Mesenchymal stem cell (in vitro differentiated cells and primary cell): ENCODE measurements at regions not wholly inside any gene's neighbourhood (a gene's known extent, or its start where the extent isn't known, plus 50 kb on each side); places are given as distances from the start of the nearest gene placed in this dataset.

Experiments
- DNase-seq: peaks from one replicate; pipeline ENCODE4 v3.0.0-alpha.2; 2013
- H2AFZ ChIP-seq: one replicate; pipeline ENCODE4 v1.6.1; 2013; ENCODE audit warnings: low read depth, mild to moderate bottlenecking, control low read depth, inconsistent platforms, low read length, moderate library complexity
- H2AK5ac ChIP-seq: 2 replicates; pipeline ENCODE4 v1.6.1; 2013; ENCODE audit warnings: low read length, moderate library complexity, mild to moderate bottlenecking, inconsistent platforms; ENCODE audit not compliant: severe bottlenecking
- H2BK120ac ChIP-seq: one replicate; pipeline ENCODE4 v1.6.1; 2013; ENCODE audit warnings: low read depth, mild to moderate bottlenecking, inconsistent platforms, low read length, moderate library complexity
- H2BK12ac ChIP-seq, 2 experiments: one replicate each; pipeline ENCODE4 v1.6.1; 2013; ENCODE audit warnings: inconsistent platforms in 2 of 2, low read length in 2 of 2, mild to moderate bottlenecking in 2 of 2, moderate library complexity in 2 of 2, control low read depth in 1 of 2
- H2BK15ac ChIP-seq: one replicate; pipeline ENCODE4 v1.6.1; 2013; ENCODE audit warnings: mild to moderate bottlenecking, low read depth, inconsistent platforms; ENCODE audit not compliant: poor library complexity, severe bottlenecking
- H2BK5ac ChIP-seq: 2 replicates; pipeline ENCODE4 v1.6.1; 2013; ENCODE audit warnings: low read depth, mild to moderate bottlenecking, low read length, control low read depth, inconsistent platforms; ENCODE audit not compliant: poor library complexity, severe bottlenecking
- H3K14ac ChIP-seq, 2 experiments: one replicate each; pipeline ENCODE4 v1.6.1; 2013; ENCODE audit warnings: inconsistent platforms in 2 of 2, low read length in 2 of 2, control low read depth in 1 of 2, mild to moderate bottlenecking in 1 of 2, moderate library complexity in 1 of 2
- H3K18ac ChIP-seq, 2 experiments: one replicate each; pipeline ENCODE4 v1.6.1; 2013; ENCODE audit warnings: inconsistent platforms in 2 of 2, low read length in 2 of 2, control low read depth in 1 of 2, low read depth in 1 of 2, mild to moderate bottlenecking in 1 of 2
- H3K23ac ChIP-seq, 2 experiments: one replicate each; pipeline ENCODE4 v1.6.1; 2013; ENCODE audit warnings: inconsistent platforms in 2 of 2, low read length in 2 of 2, mild to moderate bottlenecking in 2 of 2, moderate library complexity in 2 of 2, control low read depth in 1 of 2
- H3K27ac ChIP-seq: 2 replicates; pipeline ENCODE4 v1.5.1; 2013; ENCODE audit warnings: mild to moderate bottlenecking, moderate library complexity, low read length, control low read depth, inconsistent platforms; ENCODE audit not compliant: poor library complexity, severe bottlenecking
- H3K27me3 ChIP-seq, 2 experiments: 2 replicates each; pipeline versions ENCODE4 v1.6.1 to v1.7.0; 2013; ENCODE audit warnings: low read length in 2 of 2, mild to moderate bottlenecking in 2 of 2, moderate library complexity in 2 of 2, control low read depth in 1 of 2, inconsistent platforms in 1 of 2; ENCODE audit not compliant: control insufficient read depth in 1 of 2, insufficient read depth in 1 of 2
- H3K36me3 ChIP-seq, 2 experiments: 2 replicates each; pipeline versions ENCODE4 v1.6.1 to v1.7.0; 2013; ENCODE audit warnings: low read length in 2 of 2, control low read depth in 1 of 2, inconsistent platforms in 1 of 2, low read depth in 1 of 2, mild to moderate bottlenecking in 1 of 2; ENCODE audit not compliant: insufficient read depth in 2 of 2, control insufficient read depth in 1 of 2
- H3K4ac ChIP-seq, 2 experiments: one replicate each; pipeline ENCODE4 v1.6.1; 2013; ENCODE audit warnings: inconsistent platforms in 2 of 2, low read length in 2 of 2, mild to moderate bottlenecking in 2 of 2, moderate library complexity in 2 of 2, control low read depth in 1 of 2, low read depth in 1 of 2
- H3K4me1 ChIP-seq: 2 replicates; pipeline ENCODE4 v1.6.1; 2013; ENCODE audit warnings: low read depth, low read length, control low read depth; ENCODE audit not compliant: control insufficient read depth, insufficient read depth
- H3K4me2 ChIP-seq: 2 replicates; pipeline ENCODE4 v1.6.1; 2013; ENCODE audit warnings: low read length, mild to moderate bottlenecking, inconsistent platforms; ENCODE audit not compliant: poor library complexity, severe bottlenecking
- H3K4me3 ChIP-seq, 2 experiments: 2 replicates each; pipeline versions ENCODE4 v1.5.1 to v1.7.0; 2013; ENCODE audit warnings: low read length in 2 of 2, mild to moderate bottlenecking in 2 of 2, control low read depth in 1 of 2, low read depth in 1 of 2; ENCODE audit not compliant: insufficient read depth in 1 of 2
- H3K79me1 ChIP-seq: replicated peaks from 2 replicates; pipeline ENCODE4 v1.6.1; 2013; ENCODE audit warnings: mild to moderate bottlenecking, control low read depth, low read length, inconsistent platforms; ENCODE audit not compliant: poor library complexity, severe bottlenecking
- H3K9ac ChIP-seq: 2 replicates; pipeline ENCODE4 v1.7.0; 2013; ENCODE audit warnings: mild to moderate bottlenecking, low read length, moderate library complexity
- H3K9me3 ChIP-seq: 2 replicates; pipeline ENCODE4 v1.7.0; 2013; ENCODE audit warnings: mild to moderate bottlenecking, low read length; ENCODE audit not compliant: control insufficient read depth
- H4K8ac ChIP-seq: one replicate; pipeline ENCODE4 v1.6.1; 2013; ENCODE audit warnings: inconsistent platforms, mild to moderate bottlenecking, low read length, moderate library complexity
- H4K91ac ChIP-seq: one replicate; pipeline ENCODE4 v1.6.1; 2013; ENCODE audit warnings: mild to moderate bottlenecking, low read length, inconsistent platforms
- WGBS: methylation state at CpG from one replicate; pipeline ENCODE4 v1.1.7; 2013; ENCODE audit warnings: mixed read lengths; 5-methylcytosine and 5-hydroxymethylcytosine counted together

GRCh38 chr2:181164699-181165098 is 184.3 kb downstream of the UBE2E3 start:
- Histone ChIP-seq H3K79me1 (no peaks in the 10 kb centered on the region), H4K8ac (no peak overlapping the region), H3K4me3 (no peak overlapping the region), H2AK5ac (no peak overlapping the region), H3K9me3 (no peaks in the 10 kb centered on the region), H2BK120ac (no peak overlapping the region), H3K4me2 (no peak overlapping the region), H3K36me3 (no peaks in the 10 kb centered on the region), H3K14ac (no peak overlapping the region), H3K9ac (no peak overlapping the region), H3K18ac (no peak overlapping the region), H3K27ac (no peak overlapping the region), H3K23ac (no peak overlapping the region), H2BK15ac (no peak overlapping the region), H3K4me1 (no peaks in the 10 kb centered on the region), H4K91ac (no peak overlapping the region), H2BK12ac (no peak overlapping the region), H3K27me3 (no peaks in the 10 kb centered on the region), H2AFZ (no peak overlapping the region), H3K4ac (no peak overlapping the region), H2BK5ac (no peak overlapping the region)
- no peak for DNase-seq

GRCh38 chr2:181165199-181165868 is 184.9 kb downstream of the UBE2E3 start:
- Histone ChIP-seq H4K91ac (no peak overlapping the region), H3K4me3 (no peak overlapping the region), H2BK15ac (no peak overlapping the region), H3K4me1 (no peaks in the 10 kb centered on the region), H2BK12ac (no peak overlapping the region), H3K4me2 (no peak overlapping the region), H3K9me3 (no peaks in the 10 kb centered on the region), H3K14ac (no peak overlapping the region), H3K27me3 (no peaks in the 10 kb centered on the region), H3K36me3 (no peaks in the 10 kb centered on the region), H3K27ac (no peak overlapping the region), H2AFZ (no peak overlapping the region), H3K79me1 (no peaks in the 10 kb centered on the region), H3K23ac (no peak overlapping the region), H3K4ac (no peak overlapping the region), H3K9ac (no peak overlapping the region), H3K18ac (no peak overlapping the region), H2AK5ac (no peak overlapping the region), H2BK5ac (no peak overlapping the region), H2BK120ac (no peak overlapping the region), H4K8ac (no peak overlapping the region)
- DNase-seq, result no peak
- WGBS, result 93% methylated on average over 5 of the region's 6 CpGs

DNA sequence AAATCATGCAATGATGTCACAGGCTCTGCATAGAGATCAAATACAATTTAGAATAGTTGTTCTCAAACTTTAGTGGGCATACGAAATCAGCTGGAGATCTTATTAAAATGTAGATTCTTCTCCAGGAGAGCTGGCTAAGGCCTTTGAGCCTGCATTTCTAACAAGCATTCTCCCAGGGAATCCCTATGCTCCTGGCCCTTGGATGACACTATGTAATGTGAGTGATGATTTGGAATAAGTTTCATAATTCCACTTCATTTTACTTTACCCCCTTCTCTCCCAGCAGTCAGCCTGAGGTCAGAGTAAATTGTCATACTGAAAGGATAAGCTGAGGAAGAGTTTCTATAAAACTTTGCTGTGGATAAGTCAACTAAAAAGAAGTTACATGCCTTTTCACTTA is 189.1 kb downstream of the UBE2E3 start:
- no peak overlapping the region for H2AFZ ChIP-seq
- no peak overlapping the region for H3K27ac ChIP-seq
- 100% methylated on average over 1 of the region's 1 CpG for WGBS
- H3K27me3 ChIP-seq, result no peaks in the 10 kb centered on the region
- H3K36me3 ChIP-seq, result no peaks in the 10 kb centered on the region
- no peak overlapping the region for H2BK5ac ChIP-seq
- H4K8ac ChIP-seq, result no peak overlapping the region
- H3K18ac ChIP-seq, result no peak overlapping the region
- H3K9me3 ChIP-seq, result no peaks in the 10 kb centered on the region
- H2BK12ac ChIP-seq, result no peak overlapping the region
- no peak overlapping the region for H4K91ac ChIP-seq
- H2AK5ac ChIP-seq, result no peak overlapping the region
- H3K4me1 ChIP-seq, result no peaks in the 10 kb centered on the region
- H3K4me3 ChIP-seq, result no peak overlapping the region
- no peak overlapping the region for H3K23ac ChIP-seq
- no peak overlapping the region for H3K4ac ChIP-seq
- no peak overlapping the region for H3K14ac ChIP-seq
- H2BK15ac ChIP-seq, result no peak overlapping the region
- no peak overlapping the region for H2BK120ac ChIP-seq
- no peak overlapping the region for H3K9ac ChIP-seq
- DNase-seq, result no peak
- no peaks in the 10 kb centered on the region for H3K79me1 ChIP-seq
- H3K4me2 ChIP-seq, result no peak overlapping the region

- H3K36me3 ChIP-seq, result no peaks in the 10 kb centered on the region
- no peak overlapping the region for H2BK15ac ChIP-seq
- 100% methylated on average over 1 of the region's 2 CpGs for WGBS
- no peak overlapping the region for H2BK12ac ChIP-seq
- no peak overlapping the region for H2AFZ ChIP-seq
- no peak for DNase-seq
- H3K4me2 ChIP-seq, result no peak overlapping the region
- H2BK120ac ChIP-seq, result no peak overlapping the region
- H2AK5ac ChIP-seq, result no peak overlapping the region
- H3K9me3 ChIP-seq, result no peaks in the 10 kb centered on the region
- no peaks in the 10 kb centered on the region for H3K27me3 ChIP-seq
- H3K18ac ChIP-seq, result no peak overlapping the region
- no peak overlapping the region for H2BK5ac ChIP-seq
- H4K91ac ChIP-seq, result no peak overlapping the region
- no peaks in the 10 kb centered on the region for H3K4me1 ChIP-seq
- no peak overlapping the region for H3K9ac ChIP-seq
- H3K23ac ChIP-seq, result no peak overlapping the region
- H3K4me3 ChIP-seq, result no peak overlapping the region
- H3K79me1 ChIP-seq, result no peaks in the 10 kb centered on the region
- no peak overlapping the region for H3K4ac ChIP-seq
- H3K14ac ChIP-seq, result no peak overlapping the region
- H3K27ac ChIP-seq, result no peak overlapping the region
- H4K8ac ChIP-seq, result no peak overlapping the region
These were observed 189.9 kb downstream of the UBE2E3 start for GRCh38 chr2:181170256-181170655.
